Caco-2 (cell line): ENCODE measurements at regions not wholly inside any gene's neighbourhood (a gene's known extent, or its start where the extent isn't known, plus 50 kb on each side); places are given as distances from the start of the nearest gene placed in this dataset.
A peak's percentile ranks its signal among the peaks of the same experiment; 100 is the strongest.

ENCODE experiments used
- BruUV-seq: library from RNA; stranded (reverse); fragments of 400-500 nt; replicated peaks from 2 replicates; lab custom pipeline; 2021; lab: Mats Ljungman, UMichigan
- CTCF ChIA-PET: fragments of 300-600 bp; sonication (Branson Sonifier 250); formaldehyde crosslinking; loops from one replicate; lab custom pipeline; 2022; ENCODE audit warnings: antibody characterized with exemption; lab: Charles Lee
- POLR2A ChIA-PET: fragments of 300-600 bp; sonication (Branson Sonifier 250); formaldehyde crosslinking; loops from one replicate; lab custom pipeline; 2022; ENCODE audit warnings: antibody characterized with exemption; lab: Charles Lee
- DNase-seq, 2 experiments: peaks; one replicate each; pipeline versions ENCODE4 v3.0.0 to v3.0.0-alpha.2; 2020 to 2022
- H3K27me3 ChIP-seq: replicated peaks from 2 replicates; pipeline ENCODE4 v1.6.0; 2011; ENCODE audit warnings: low read length; ENCODE audit not compliant: control insufficient read depth, insufficient read depth
- H3K36me3 ChIP-seq: 2 replicates; pipeline ENCODE4 v1.5.1; 2011; ENCODE audit warnings: low read length; ENCODE audit not compliant: control insufficient read depth, insufficient read depth
- H3K4me1 ChIP-seq: fragments of 250-450 bp; sonication (Bioruptor Pico); 2 replicates; pipeline ENCODE4 v1.5.1; 2020; ENCODE audit warnings: mild to moderate bottlenecking
- H3K4me3 ChIP-seq: 2 replicates; pipeline ENCODE4 v1.5.1; 2011; ENCODE audit warnings: low read depth, mild to moderate bottlenecking, control low read depth, low read length
- H3K9me3 ChIP-seq: fragments of 250-450 bp; sonication (Bioruptor Pico); 2 replicates; pipeline ENCODE4 v1.5.1; 2020; ENCODE audit warnings: mild to moderate bottlenecking, moderate library complexity
- H3K27ac Mint-ChIP-seq: one replicate; pipeline ENCODE4 v1.8.0; 2022; ENCODE audit warnings: mixed read lengths; ENCODE audit not compliant: unreplicated experiment
- H3K27me3 Mint-ChIP-seq: one replicate; pipeline ENCODE4 v1.8.0; 2022; ENCODE audit warnings: mixed read lengths; ENCODE audit not compliant: insufficient read depth, unreplicated experiment
- H3K36me3 Mint-ChIP-seq: one replicate; pipeline ENCODE4 v1.8.0; 2022; ENCODE audit warnings: mild to moderate bottlenecking, mixed read lengths; ENCODE audit not compliant: insufficient read depth, unreplicated experiment
- H3K4me1 Mint-ChIP-seq: one replicate; pipeline ENCODE4 v1.8.0; 2022; ENCODE audit warnings: low read depth, mixed read lengths; ENCODE audit not compliant: unreplicated experiment
- H3K4me3 Mint-ChIP-seq: one replicate; pipeline ENCODE4 v1.8.0; 2022; ENCODE audit warnings: mild to moderate bottlenecking, moderate library complexity, mixed read lengths; ENCODE audit not compliant: unreplicated experiment
- H3K9me3 Mint-ChIP-seq: one replicate; pipeline ENCODE4 v1.8.0; 2022; ENCODE audit warnings: mixed read lengths; ENCODE audit not compliant: unreplicated experiment
- CTCF ChIP-seq, 2 experiments: fragments of 200-600 bp in 1 of 2; IDR thresholded peaks; 1 replicate in 1 of 2; 2 replicates in 1 of 2; pipeline versions ENCODE4 v1.5.1 to v1.8.0; 2011 to 2022; ENCODE audit warnings: antibody characterized with exemption in 1 of 2, control low read depth in 1 of 2, inconsistent platforms in 1 of 2, low read depth in 1 of 2, low read length in 1 of 2, mild to moderate bottlenecking in 1 of 2, moderate library complexity in 1 of 2; ENCODE audit not compliant: insufficient read depth in 1 of 2, severe bottlenecking in 1 of 2, unreplicated experiment in 1 of 2
- intact Hi-C: fragments of 100-400 bp; cut with micrococcal nuclease; formaldehyde crosslinking; loops from one replicate; pipeline ENCODE4 v1.10.0; 2022; ENCODE audit not compliant: unreplicated experiment

- Mint-ChIP-seq H3K36me3 (no peaks in the 10 kb centered on the region), H3K27ac (no peak overlapping the region), H3K27me3 (no peaks in the 10 kb centered on the region), H3K9me3 (peaks cover 10% of the 10 kb centered on the region), H3K4me1 (peaks cover 8% of the 10 kb centered on the region), H3K4me3 (no peak overlapping the region)
- no peaks in the 10 kb centered on the region for H3K9me3 ChIP-seq
- H3K4me3 ChIP-seq, result no peak overlapping the region
- no peaks in the 10 kb centered on the region for H3K27me3 ChIP-seq
- ChIA-PET POLR2A (no interaction called here), CTCF (no interaction called here)
- intact Hi-C loops, result no loop called here
- H3K4me1 ChIP-seq, result no peaks in the 10 kb centered on the region
- BruUV-seq, result no TSS peak
- DNase-seq, result no peak
- no peaks in the 10 kb centered on the region for H3K36me3 ChIP-seq
- no peak for TF ChIP-seq CTCF (IDR thresholded peaks at IDR 0.05; ENCODE audit: insufficient read depth in 1 of 2, low read depth in 1 of 2, low read length in 1 of 2, severe bottlenecking in 1 of 2, unreplicated experiment in 1 of 2)
These were observed 1191.9 kb upstream of the NUDT12 start for GRCh38 chr5:104754311-104754995.

- no peaks in the 10 kb centered on the region for H3K9me3 ChIP-seq
- no peaks in the 10 kb centered on the region for H3K36me3 Mint-ChIP-seq
- no peaks in the 10 kb centered on the region for H3K27me3 Mint-ChIP-seq
- no peak overlapping the region for H3K4me3 Mint-ChIP-seq
- intact Hi-C loops, result no loop called here
- H3K36me3 ChIP-seq, result no peaks in the 10 kb centered on the region
- ChIA-PET POLR2A (no interaction called here), CTCF (no interaction called here)
- H3K4me1 ChIP-seq, result no peaks in the 10 kb centered on the region
- BruUV-seq, result no TSS peak
- H3K27me3 ChIP-seq, result no peaks in the 10 kb centered on the region
- H3K4me1 Mint-ChIP-seq, result no peaks in the 10 kb centered on the region
- H3K27ac Mint-ChIP-seq, result no peak overlapping the region
- no peak overlapping the region for H3K4me3 ChIP-seq
- TF ChIP-seq CTCF (IDR thresholded peaks at IDR 0.05; ENCODE audit: insufficient read depth in 1 of 2, low read depth in 1 of 2, low read length in 1 of 2, severe bottlenecking in 1 of 2, unreplicated experiment in 1 of 2), result no peak
- peaks cover 18% of the 10 kb centered on the region for H3K9me3 Mint-ChIP-seq
- no peak for DNase-seq
These were observed 1189.4 kb upstream of the NUDT12 start for GRCh38 chr5:104751969-104752368.

GRCh38 chr5:104739905-104740304 is 1177.3 kb upstream of the NUDT12 start:
- H3K9me3 ChIP-seq, result no peaks in the 10 kb centered on the region
- peaks cover 13% of the 10 kb centered on the region for H3K9me3 Mint-ChIP-seq
- peaks cover 14% of the 10 kb centered on the region for H3K4me1 ChIP-seq
- no peak overlapping the region for H3K27ac Mint-ChIP-seq
- H3K4me3 Mint-ChIP-seq, result no peak overlapping the region
- H3K27me3 Mint-ChIP-seq, result no peaks in the 10 kb centered on the region
- BruUV-seq, result no TSS peak
- POLR2A ChIA-PET, result no interaction called here
- H3K4me3 ChIP-seq, result no peak overlapping the region
- peak in 1 of 2 experiments; percentile 7 for DNase-seq
- H3K4me1 Mint-ChIP-seq, result peaks cover 7% of the 10 kb centered on the region
- H3K36me3 Mint-ChIP-seq, result no peaks in the 10 kb centered on the region
- CTCF ChIA-PET, result no interaction called here
- TF ChIP-seq CTCF (IDR thresholded peaks at IDR 0.05; ENCODE audit: insufficient read depth in 1 of 2, low read depth in 1 of 2, low read length in 1 of 2, severe bottlenecking in 1 of 2, unreplicated experiment in 1 of 2), result no peak
- no peaks in the 10 kb centered on the region for H3K27me3 ChIP-seq
- intact Hi-C loops, result loop anchor here (1.0 to 10.0 kb wide), 2 partner anchors 53 to 205 kb away; no protein-coding TSS in a partner anchor
- H3K36me3 ChIP-seq, result no peaks in the 10 kb centered on the region
